Keratinocyte (primary cell): ENCODE measurements at regions not wholly inside any gene's neighbourhood (a gene's known extent, or its start where the extent isn't known, plus 50 kb on each side); places are given as distances from the start of the nearest gene placed in this dataset.

Experiments used
- DNase-seq: peaks from one replicate; pipeline ENCODE4 v3.0.0-alpha.2; 2011; ENCODE audit warnings: low read depth, missing footprints, low spot score
- FAIRE-seq: peaks from 2 replicates; lab custom pipeline; 2011; peaks lifted over from hg19 to GRCh38; lab: Jason Lieb, UNC
- H2AFZ ChIP-seq: 2 replicates; pipeline ENCODE4 v1.6.0; 2012; ENCODE audit warnings: low read length, control low read depth, inconsistent platforms; ENCODE audit not compliant: control insufficient read depth
- H3K27ac ChIP-seq: 2 replicates; pipeline ENCODE4 v1.5.1; 2011; ENCODE audit warnings: low read length; ENCODE audit not compliant: control insufficient read depth, insufficient read depth
- H3K27me3 ChIP-seq: 3 replicates; pipeline ENCODE4 v1.6.0; 2011; ENCODE audit warnings: low read length; ENCODE audit not compliant: control insufficient read depth, insufficient read depth; ENCODE audit errors: extremely low read depth
- H3K36me3 ChIP-seq, 2 experiments: 2 replicates in 1 of 2; 3 replicates in 1 of 2; pipeline ENCODE4 v1.5.1; 2011; ENCODE audit warnings: low read length in 2 of 2, mild to moderate bottlenecking in 1 of 2; ENCODE audit not compliant: control insufficient read depth in 2 of 2, insufficient read depth in 2 of 2; ENCODE audit errors: extremely low read depth in 1 of 2
- H3K4me1 ChIP-seq: 3 replicates; pipeline ENCODE4 v1.5.1; 2011; ENCODE audit warnings: low read length; ENCODE audit not compliant: control insufficient read depth, insufficient read depth; ENCODE audit errors: extremely low read depth
- H3K4me2 ChIP-seq: 3 replicates; pipeline ENCODE4 v1.6.0; 2011; ENCODE audit warnings: low read depth, low read length; ENCODE audit not compliant: control insufficient read depth, insufficient read depth; ENCODE audit errors: extremely low read depth
- H3K4me3 ChIP-seq, 3 experiments: fragments of 200-600 bp in 1 of 3; sonication (generic) in 1 of 3; 2 replicates in 2 of 3; 3 replicates in 1 of 3; pipeline ENCODE4 v1.5.1; 2011 to 2016; ENCODE audit warnings: low read length in 3 of 3, mild to moderate bottlenecking in 3 of 3, control low read depth in 2 of 3, inconsistent platforms in 1 of 3, low read depth in 1 of 3, mixed read lengths in 1 of 3, mixed run types in 1 of 3, moderate library complexity in 1 of 3; ENCODE audit not compliant: control insufficient read depth in 2 of 3, insufficient read depth in 2 of 3; ENCODE audit errors: extremely low read depth in 1 of 3
- H3K79me2 ChIP-seq: 2 replicates; pipeline ENCODE4 v1.6.0; 2012; ENCODE audit warnings: low read length; ENCODE audit not compliant: control insufficient read depth, insufficient read depth
- H3K9ac ChIP-seq: 3 replicates; pipeline ENCODE4 v1.6.0; 2011; ENCODE audit warnings: low read length; ENCODE audit not compliant: control insufficient read depth, insufficient read depth; ENCODE audit errors: extremely low read depth
- H3K9me1 ChIP-seq: 3 replicates; pipeline ENCODE4 v1.6.0; 2011; ENCODE audit warnings: low read length; ENCODE audit not compliant: control insufficient read depth, insufficient read depth; ENCODE audit errors: extremely low read depth
- H3K9me3 ChIP-seq: 2 replicates; pipeline ENCODE4 v1.5.1; 2012; ENCODE audit warnings: low read depth, low read length; ENCODE audit not compliant: control insufficient read depth
- H4K20me1 ChIP-seq: 3 replicates; pipeline ENCODE4 v1.6.0; 2011; ENCODE audit warnings: low read length; ENCODE audit not compliant: control insufficient read depth, insufficient read depth; ENCODE audit errors: extremely low read depth
- EZH2 ChIP-seq: IDR thresholded peaks from one replicate; pipeline ENCODE4 v1.6.1; 2012; ENCODE audit warnings: inconsistent platforms, mild to moderate bottlenecking, low read length, moderate library complexity
- dilution Hi-C: fragments of 300-500 bp; cut with MboI; formaldehyde crosslinking; loops from one replicate; pipeline ENCODE4 v1.7.0; 2020; ENCODE audit warnings: low sequenced_read_pairs; ENCODE audit not compliant: extremely low pct_ligation_motif_present
- TF ChIP-seq, protein P1 (sequence below), 3 experiments: IDR thresholded peaks in 1 of 3; conservative IDR thresholded peaks in 1 of 3; optimal IDR thresholded peaks in 1 of 3; 2 replicates in 2 of 3; 3 replicates in 1 of 3; pipeline versions ENCODE3 to v1.5.1; 2011; ENCODE audit warnings: low read length in 3 of 3, mild to moderate bottlenecking in 3 of 3, moderate library complexity in 2 of 3, control low read depth in 1 of 3, inconsistent platforms in 1 of 3; ENCODE audit not compliant: insufficient read depth in 2 of 3; ENCODE audit errors: extremely low read depth in 1 of 3

DNA sequence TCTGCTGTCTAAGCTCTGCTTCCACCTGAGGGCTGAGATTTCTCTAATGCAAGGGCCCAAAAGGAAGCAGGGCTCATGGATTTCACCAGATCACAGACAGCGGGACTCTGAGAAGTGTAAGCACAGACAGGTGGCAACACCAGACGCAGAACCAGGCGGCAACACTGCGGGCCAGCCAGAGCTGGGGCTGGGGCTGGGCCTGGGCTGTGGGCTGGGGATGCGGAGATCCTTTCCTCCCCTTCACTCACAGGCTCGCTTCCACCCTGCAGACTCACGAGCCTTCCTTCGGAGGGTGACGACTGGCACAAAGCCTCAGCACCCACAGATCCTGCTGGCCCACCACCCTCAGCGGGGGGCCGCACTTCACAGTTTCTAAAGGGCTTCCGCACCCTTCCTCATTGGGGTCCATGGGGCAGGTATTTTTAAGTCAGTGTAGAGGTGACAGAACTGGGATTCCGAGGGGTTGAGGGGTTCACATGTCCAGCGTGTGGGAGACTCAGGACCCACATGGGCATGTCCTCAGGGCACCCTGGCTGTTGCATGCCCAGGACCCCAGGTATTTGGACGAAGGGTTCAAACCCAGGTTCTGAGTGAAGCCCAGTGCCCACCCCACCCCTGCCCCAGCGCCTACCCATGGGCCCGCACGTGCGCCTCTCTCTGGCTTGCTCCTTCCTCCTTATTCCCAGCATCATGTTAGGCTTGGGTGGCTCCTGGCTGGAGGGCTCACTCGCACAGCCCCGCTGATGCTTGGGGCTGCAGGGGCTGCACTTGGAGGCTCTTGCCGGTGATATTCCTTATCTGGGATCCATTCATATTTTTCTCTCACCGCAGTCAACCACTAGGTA lies 137.3 kb upstream of the GPR12 start:
- Histone ChIP-seq H3K27ac (no peak overlapping the region), H3K4me3 (no peak overlapping the region), H2AFZ (no peak overlapping the region), H3K36me3 (no peaks in the 10 kb centered on the region), H4K20me1 (no peaks in the 10 kb centered on the region), H3K9me3 (no peaks in the 10 kb centered on the region), H3K9me1 (no peaks in the 10 kb centered on the region), H3K9ac (no peak overlapping the region), H3K79me2 (no peaks in the 10 kb centered on the region), H3K27me3 (peaks cover 8% of the 10 kb centered on the region), H3K4me1 (no peaks in the 10 kb centered on the region), H3K4me2 (no peak overlapping the region)
- no peak for TF ChIP-seq EZH2
- TF ChIP-seq, protein P1, sequence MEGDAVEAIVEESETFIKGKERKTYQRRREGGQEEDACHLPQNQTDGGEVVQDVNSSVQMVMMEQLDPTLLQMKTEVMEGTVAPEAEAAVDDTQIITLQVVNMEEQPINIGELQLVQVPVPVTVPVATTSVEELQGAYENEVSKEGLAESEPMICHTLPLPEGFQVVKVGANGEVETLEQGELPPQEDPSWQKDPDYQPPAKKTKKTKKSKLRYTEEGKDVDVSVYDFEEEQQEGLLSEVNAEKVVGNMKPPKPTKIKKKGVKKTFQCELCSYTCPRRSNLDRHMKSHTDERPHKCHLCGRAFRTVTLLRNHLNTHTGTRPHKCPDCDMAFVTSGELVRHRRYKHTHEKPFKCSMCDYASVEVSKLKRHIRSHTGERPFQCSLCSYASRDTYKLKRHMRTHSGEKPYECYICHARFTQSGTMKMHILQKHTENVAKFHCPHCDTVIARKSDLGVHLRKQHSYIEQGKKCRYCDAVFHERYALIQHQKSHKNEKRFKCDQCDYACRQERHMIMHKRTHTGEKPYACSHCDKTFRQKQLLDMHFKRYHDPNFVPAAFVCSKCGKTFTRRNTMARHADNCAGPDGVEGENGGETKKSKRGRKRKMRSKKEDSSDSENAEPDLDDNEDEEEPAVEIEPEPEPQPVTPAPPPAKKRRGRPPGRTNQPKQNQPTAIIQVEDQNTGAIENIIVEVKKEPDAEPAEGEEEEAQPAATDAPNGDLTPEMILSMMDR (optimal IDR thresholded peaks at IDR 0.05 in 1 of 3, IDR thresholded peaks at IDR 0.05 in 1 of 3, conservative IDR thresholded peaks at IDR 0.05 in 1 of 3; ENCODE audit: extremely low read depth in 1 of 3, insufficient read depth in 2 of 3, low read length in 3 of 3) = no peak
- DNase-seq = no peak
- no peak for FAIRE-seq
- dilution Hi-C loops = no loop called here

DNA sequence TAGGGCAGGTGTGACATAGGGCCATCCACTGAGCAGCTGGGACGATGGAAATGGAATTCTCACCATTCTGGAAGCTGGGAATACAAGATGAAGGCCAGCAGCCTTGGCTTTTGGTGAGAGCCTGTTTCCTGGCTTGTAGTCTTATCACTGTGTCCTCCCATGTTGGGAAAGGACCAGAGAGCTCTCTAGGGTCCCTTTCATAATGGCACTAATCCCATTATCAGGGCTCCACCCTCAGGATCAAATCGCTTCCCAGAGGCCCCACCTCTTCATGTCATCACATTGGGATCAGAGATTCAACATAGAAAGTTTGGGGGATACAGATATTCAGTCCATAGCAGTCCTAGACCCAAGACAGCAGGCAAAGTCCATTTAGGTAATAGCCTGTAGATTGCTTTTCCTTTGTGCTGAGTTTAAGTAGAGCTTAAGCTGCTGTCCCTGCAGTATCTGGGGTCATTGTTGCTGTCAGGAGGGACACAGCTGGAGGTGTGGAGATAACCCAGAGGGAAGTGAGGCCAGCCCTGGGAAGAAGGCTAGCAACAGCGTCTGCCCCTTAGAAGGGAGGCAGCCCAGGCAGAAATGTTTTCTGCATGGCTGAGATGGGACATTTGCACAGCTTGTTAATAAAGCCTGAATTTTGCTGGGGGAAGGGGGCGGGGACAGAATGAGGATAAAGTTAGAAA lies 136.5 kb upstream of the GPR12 start:
- Histone ChIP-seq H3K79me2 (no peaks in the 10 kb centered on the region), H3K9ac (no peak overlapping the region), H3K4me1 (no peaks in the 10 kb centered on the region), H3K27ac (no peak overlapping the region), H3K4me2 (no peak overlapping the region), H3K9me1 (no peaks in the 10 kb centered on the region), H3K36me3 (no peaks in the 10 kb centered on the region), H2AFZ (no peak overlapping the region), H3K9me3 (no peaks in the 10 kb centered on the region), H4K20me1 (no peaks in the 10 kb centered on the region), H3K27me3 (peaks cover 8% of the 10 kb centered on the region), H3K4me3 (no peak overlapping the region)
- FAIRE-seq (no peak), DNase-seq (no peak)
- dilution Hi-C loops = no loop called here
- TF ChIP-seq, protein P1 (optimal IDR thresholded peaks at IDR 0.05 in 1 of 3, IDR thresholded peaks at IDR 0.05 in 1 of 3, conservative IDR thresholded peaks at IDR 0.05 in 1 of 3; ENCODE audit: extremely low read depth in 1 of 3, insufficient read depth in 2 of 3, low read length in 3 of 3) = no peak
- TF ChIP-seq EZH2 = no peak
